ENCODE measurements at regions not wholly inside any gene's neighbourhood (a gene's known extent, or its start where the extent isn't known, plus 50 kb on each side); places are given as distances from the start of the nearest gene placed in this dataset.
A peak's percentile ranks its signal among the peaks of the same experiment; 100 is the strongest.

DNA sequence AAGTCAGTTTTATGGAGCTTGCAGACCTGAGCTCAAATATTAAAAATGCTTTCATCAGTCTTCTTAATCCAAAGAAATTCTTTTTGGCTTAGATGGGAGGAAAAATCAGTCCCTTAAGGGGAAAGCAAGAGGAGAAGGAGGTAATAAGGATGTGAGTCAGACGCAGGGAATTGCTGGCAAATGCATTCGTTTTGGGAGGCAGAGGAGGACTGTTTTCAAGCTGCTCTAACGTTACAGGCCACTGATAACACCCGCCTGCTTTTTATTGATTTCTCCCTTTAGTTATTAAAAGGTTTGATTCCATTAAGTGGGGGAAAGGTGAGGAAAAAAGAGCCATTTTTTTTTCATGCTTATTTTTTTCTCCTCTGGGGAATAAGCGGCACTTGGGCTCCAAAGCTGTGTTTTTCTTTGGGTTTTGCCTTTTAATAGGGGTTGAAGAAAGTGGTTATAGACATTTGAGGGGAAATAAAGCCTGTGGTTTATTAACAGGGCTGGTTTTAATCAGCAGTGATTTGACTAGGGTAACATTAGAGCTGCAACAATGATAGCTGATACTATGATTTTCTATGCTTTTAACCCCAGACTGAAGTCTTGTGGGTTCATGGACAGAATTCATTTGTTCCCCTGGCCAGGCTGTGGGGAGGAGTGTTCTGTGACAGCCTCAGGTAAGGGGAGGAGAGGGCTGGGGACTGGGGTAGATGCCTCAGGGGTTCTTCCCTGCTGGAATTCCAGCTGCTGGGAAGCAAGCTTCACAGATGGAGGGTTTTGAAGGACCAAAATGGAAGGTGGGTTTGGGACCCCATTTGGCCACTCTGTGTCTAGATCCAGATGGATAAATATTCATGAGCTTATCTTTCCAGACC lies 225.2 kb downstream of the GAS1 start:
- no peak overlapping the region for H3K4me3 ChIP-seq (ENCODE audit: low read length)
- DNase-seq (ENCODE audit: low read depth): peak; percentile 80
- no peak for TF ChIP-seq CTCF (IDR thresholded peaks at IDR 0.05; ENCODE audit: insufficient read depth, low read depth, low read length, missing control alignments)

DNA sequence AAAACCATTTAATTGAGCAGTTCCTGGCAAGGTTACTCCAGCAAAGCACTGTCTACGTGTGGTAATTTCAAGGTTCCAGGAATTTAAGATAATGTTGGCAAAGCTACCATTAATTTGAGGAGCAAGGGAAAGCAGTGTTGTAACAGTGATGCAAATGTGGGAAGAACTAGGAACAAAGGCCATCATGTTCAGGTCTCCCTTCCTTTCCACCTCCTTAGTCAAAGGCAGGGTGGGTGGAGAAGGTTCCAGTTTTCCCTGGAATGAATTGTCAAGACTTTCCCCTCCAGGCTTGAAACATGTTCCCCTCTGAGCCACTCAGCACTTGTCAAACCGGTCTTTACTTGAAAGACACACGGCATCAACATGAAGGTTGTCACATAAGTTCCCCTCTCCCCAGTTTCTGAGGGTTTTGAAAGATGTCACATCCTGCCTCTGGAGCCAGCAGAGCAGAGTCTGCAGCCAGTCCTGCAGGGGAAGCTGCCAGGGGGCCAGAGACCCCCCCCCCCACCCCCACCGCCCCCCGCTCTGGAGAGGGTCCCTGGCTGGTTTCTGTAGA lies 226.0 kb downstream of the GAS1 start:
- TF ChIP-seq CTCF (IDR thresholded peaks at IDR 0.05; ENCODE audit: insufficient read depth, low read depth, low read length, missing control alignments): no peak
- peak; percentile 82 for DNase-seq (ENCODE audit: low read depth)
- H3K4me3 ChIP-seq (ENCODE audit: low read length): no peak overlapping the region

GRCh38 chr9:86720639-86721225 lies 226.6 kb downstream of the GAS1 start:
- no peak overlapping the region for H3K4me3 ChIP-seq (ENCODE audit: low read length)
- no peak for TF ChIP-seq CTCF (IDR thresholded peaks at IDR 0.05; ENCODE audit: insufficient read depth, low read depth, low read length, missing control alignments)
- no peak for DNase-seq (ENCODE audit: low read depth)

DNA sequence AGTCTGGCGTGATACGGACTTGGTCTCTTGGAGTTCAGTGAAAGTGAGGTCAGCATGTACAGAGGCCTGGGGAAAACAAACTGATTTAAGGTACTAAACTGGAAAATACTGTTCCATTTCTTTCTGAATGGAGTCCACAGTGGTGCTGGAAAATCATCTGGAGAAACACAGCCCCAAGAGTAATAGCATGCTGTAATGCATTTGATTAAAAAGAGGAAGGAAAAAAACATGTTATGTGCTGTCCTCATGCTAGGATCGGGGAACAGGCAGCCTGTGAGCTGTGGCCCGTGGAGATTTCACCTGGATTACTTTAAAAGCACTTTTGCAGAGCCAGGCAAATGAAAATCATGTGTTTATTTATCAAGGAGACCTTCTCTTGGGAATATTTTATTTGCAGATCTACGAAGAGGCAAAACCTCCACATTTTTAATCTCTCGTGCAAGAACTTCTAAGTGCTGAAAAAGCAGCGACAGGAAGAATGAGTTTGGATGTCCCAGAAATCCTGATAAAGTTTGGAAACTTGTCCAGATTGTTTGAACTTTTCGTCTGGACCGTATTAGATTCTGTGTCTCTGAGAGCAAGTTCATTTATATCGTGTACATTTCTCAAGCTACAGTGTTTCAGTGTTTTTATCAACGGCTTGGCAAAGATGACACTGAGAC lies 228.8 kb downstream of the GAS1 start:
- H3K4me3 ChIP-seq (ENCODE audit: low read length): no peak overlapping the region
- TF ChIP-seq CTCF (IDR thresholded peaks at IDR 0.05; ENCODE audit: insufficient read depth, low read depth, low read length, missing control alignments): no peak
- no peak for DNase-seq (ENCODE audit: low read depth)

DNA sequence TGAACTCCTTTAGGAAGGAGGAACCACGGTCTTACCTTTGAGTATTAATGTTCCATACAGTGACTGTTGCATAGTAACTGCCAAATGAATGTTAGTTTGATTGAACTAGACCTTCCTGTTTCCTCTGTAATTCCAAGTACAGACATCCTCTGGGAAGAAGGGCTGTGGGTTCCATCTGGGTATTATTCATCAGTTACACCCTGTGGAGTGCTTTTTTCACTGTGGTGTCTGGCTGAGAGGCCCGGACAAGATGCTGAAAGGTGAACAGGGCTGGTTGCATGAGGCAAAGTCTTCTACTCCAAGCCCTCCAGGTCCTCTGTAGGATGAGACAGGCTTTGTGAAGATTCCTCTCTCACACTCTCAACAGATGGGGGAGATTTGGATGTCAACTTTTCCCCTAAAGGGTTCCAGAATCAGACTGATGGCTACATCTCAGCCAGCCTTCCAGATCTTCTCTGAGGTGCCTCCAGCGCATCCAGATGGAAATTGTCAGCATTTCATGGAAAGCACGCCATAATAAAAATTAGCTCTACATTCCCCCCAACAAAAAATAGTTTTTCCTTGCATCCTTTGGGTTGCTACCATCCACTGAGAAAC lies 230.9 kb downstream of the GAS1 start:
- no peak for DNase-seq (ENCODE audit: low read depth)
- H3K4me3 ChIP-seq (ENCODE audit: low read length): no peak overlapping the region
- TF ChIP-seq CTCF (IDR thresholded peaks at IDR 0.05; ENCODE audit: insufficient read depth, low read depth, low read length, missing control alignments): no peak

DNA sequence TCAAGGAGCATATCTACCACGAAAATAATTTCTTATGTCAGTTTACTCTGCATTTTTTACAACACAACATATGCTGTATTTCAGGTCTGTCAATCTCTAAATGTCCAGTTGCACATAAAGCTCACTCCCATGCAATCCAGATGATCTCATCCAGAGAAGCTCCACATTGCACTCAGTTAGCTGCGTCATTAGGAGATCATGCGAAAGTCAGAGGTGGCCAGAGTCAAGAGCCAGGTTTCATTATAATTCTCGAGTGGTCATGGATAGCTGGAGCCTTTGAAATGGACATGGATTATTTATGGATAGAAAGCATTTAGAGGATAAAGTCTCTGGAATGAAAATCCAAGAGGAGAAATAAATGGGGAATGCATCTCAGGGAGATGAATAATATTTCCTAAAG lies 232.3 kb downstream of the GAS1 start:
- H3K4me3 ChIP-seq (ENCODE audit: low read length): no peak overlapping the region
- TF ChIP-seq CTCF (IDR thresholded peaks at IDR 0.05; ENCODE audit: insufficient read depth, low read depth, low read length, missing control alignments): no peak
- DNase-seq (ENCODE audit: low read depth): no peak

Data from epithelial cell of esophagus (primary cell).